HepG2 (cell line): ENCODE measurements at regions not wholly inside any gene's neighbourhood (a gene's known extent, or its start where the extent isn't known, plus 50 kb on each side); places are given as distances from the start of the nearest gene placed in this dataset.

Experiments used
- ATAC-seq: fragments of 200-7000 bp; cut with Tn5 transposase; 3 replicates; pipeline ENCODE4 v1.9.1; 2020; ENCODE audit warnings: mild to moderate bottlenecking, moderate library complexity
- BruUV-seq: library from RNA; stranded (reverse); fragments of 400-500 nt; replicated peaks from 2 replicates; lab custom pipeline; 2021; lab: Mats Ljungman, UMichigan
- CTCF ChIA-PET: fragments of 300-600 bp; formaldehyde crosslinking; extraction: SDS; loops from one replicate; lab custom pipeline; 2021; ENCODE audit warnings: low total read pairs, inconsistent platforms, low intra/inter-chr PET ratio; lab: Yijun Ruan, JAX
- POLR2A ChIA-PET: fragments of 350-600 bp; sonication (Branson Sonifier 250); formaldehyde crosslinking; loops from one replicate; lab custom pipeline; 2020; ENCODE audit warnings: antibody characterized with exemption, inconsistent platforms; lab: Yijun Ruan, JAX
- DNase-seq: peaks from one replicate; pipeline ENCODE4 v3.0.0-alpha.2; 2015; ENCODE audit warnings: low spot score
- FAIRE-seq: peaks from 3 replicates; lab custom pipeline; 2011; peaks lifted over from hg19 to GRCh38; lab: Jason Lieb, UNC
- H2AFZ ChIP-seq: one replicate; pipeline ENCODE4 v1.6.1; 2011; ENCODE audit warnings: low read length, inconsistent platforms
- H3K27ac ChIP-seq: fragments of 300-600 bp; 3 replicates; pipeline ENCODE4 v1.8.0; 2011; ENCODE audit warnings: mixed run types, mild to moderate bottlenecking, mixed read lengths, low read length, inconsistent platforms; ENCODE audit not compliant: insufficient read depth; ENCODE audit errors: extremely low read length
- H3K27me3 ChIP-seq, 2 experiments: fragments of 200-600 bp in 1 of 2; 2 replicates in 1 of 2; 3 replicates in 1 of 2; pipeline versions ENCODE4 v1.6.0 to v1.8.0; 2011; ENCODE audit warnings: low read length in 2 of 2, mild to moderate bottlenecking in 2 of 2, moderate library complexity in 2 of 2, inconsistent platforms in 1 of 2; ENCODE audit not compliant: insufficient read depth in 2 of 2, control insufficient read depth in 1 of 2
- H3K36me3 ChIP-seq, 2 experiments: fragments of 200-600 bp in 1 of 2; replicated peaks in 1 of 2; 2 replicates in 1 of 2; 3 replicates in 1 of 2; pipeline versions ENCODE4 v1.5.1 to v1.8.0; 2011; ENCODE audit warnings: low read length in 2 of 2, inconsistent platforms in 1 of 2; ENCODE audit not compliant: insufficient read depth in 2 of 2, control insufficient read depth in 1 of 2
- H3K4me1 ChIP-seq: 2 replicates; pipeline ENCODE4 v1.5.1; 2012; ENCODE audit warnings: low read length, inconsistent platforms; ENCODE audit not compliant: insufficient read depth
- H3K4me2 ChIP-seq: 2 replicates; pipeline ENCODE4 v1.6.0; 2011; ENCODE audit warnings: low read depth, low read length, inconsistent platforms
- H3K4me3 ChIP-seq, 3 experiments: fragments of 200-600 bp in 1 of 3; sonication (generic), shearing (Covaris generic) in 1 of 3; replicated peaks in 1 of 3; 2 replicates each; pipeline ENCODE4 v1.5.1; 2011 to 2016; ENCODE audit warnings: low read length in 3 of 3, inconsistent platforms in 2 of 3, low read depth in 2 of 3, mild to moderate bottlenecking in 2 of 3, control low read depth in 1 of 3, mixed read lengths in 1 of 3; ENCODE audit not compliant: insufficient read depth in 1 of 3
- H3K79me2 ChIP-seq: one replicate; pipeline ENCODE4 v1.6.1; 2011; ENCODE audit warnings: low read length, inconsistent platforms; ENCODE audit not compliant: insufficient read depth
- H3K9ac ChIP-seq: 2 replicates; pipeline ENCODE4 v1.6.0; 2011; ENCODE audit warnings: mild to moderate bottlenecking, low read depth, low read length, inconsistent platforms; ENCODE audit not compliant: insufficient read depth
- H3K9me3 ChIP-seq: 2 replicates; pipeline ENCODE4 v1.5.1; 2012; ENCODE audit warnings: mild to moderate bottlenecking, low read length
- H4K20me1 ChIP-seq: 2 replicates; pipeline ENCODE4 v1.6.0; 2011; ENCODE audit warnings: inconsistent platforms, mild to moderate bottlenecking, low read length, moderate library complexity; ENCODE audit not compliant: insufficient read depth
- ARID2 ChIP-seq: sonication (generic); formaldehyde crosslinking; IDR thresholded peaks from 2 replicates; pipeline ENCODE4 v1.8.1; 2022; ENCODE audit warnings: mild to moderate bottlenecking, missing genetic modification reagents, borderline replicate concordance
- BORCS8-MEF2B ChIP-seq: sonication (generic); formaldehyde crosslinking; IDR thresholded peaks from 2 replicates; pipeline ENCODE4 v1.8.0; 2022; ENCODE audit warnings: mild to moderate bottlenecking, missing genetic modification reagents
- GATA4 ChIP-seq: sonication (generic); IDR thresholded peaks from 2 replicates; pipeline ENCODE4 v1.6.1; 2016; ENCODE audit warnings: antibody characterized with exemption, low read depth, borderline replicate concordance
- GRHL1 ChIP-seq: sonication (generic); formaldehyde crosslinking; conservative IDR thresholded peaks from 2 replicates; pipeline ENCODE4 v1.8.0; 2022; ENCODE audit warnings: missing genetic modification reagents
- NFKB2 ChIP-seq: sonication (generic); formaldehyde crosslinking; IDR thresholded peaks from 2 replicates; pipeline ENCODE4 v1.4.0; 2020; ENCODE audit warnings: missing genetic modification reagents, borderline replicate concordance
- NKX3-1 ChIP-seq: sonication (generic); formaldehyde crosslinking; IDR thresholded peaks from 2 replicates; pipeline ENCODE4 v1.5.0; 2020; ENCODE audit warnings: missing genetic modification reagents
- NR2C2 ChIP-seq: sonication (generic); formaldehyde crosslinking; IDR thresholded peaks from 2 replicates; pipeline ENCODE4 v1.4.0; 2020; ENCODE audit warnings: missing genetic modification reagents, mild to moderate bottlenecking, moderate library complexity, borderline replicate concordance
- RARA ChIP-seq: IDR thresholded peaks from 2 replicates; pipeline ENCODE4 v1.6.1; 2016; ENCODE audit warnings: missing genetic modification reagents, missing compliant biosample characterization
- RXRA ChIP-seq: sonication (generic); formaldehyde crosslinking; IDR thresholded peaks from 2 replicates; pipeline ENCODE4 v1.5.1; 2020; ENCODE audit warnings: missing genetic modification reagents
- TFAP4 ChIP-seq: sonication (generic); IDR thresholded peaks from 2 replicates; pipeline ENCODE4 v1.6.1; 2016; ENCODE audit warnings: low read depth, borderline replicate concordance
- ZBTB39 ChIP-seq: sonication (generic); formaldehyde crosslinking; IDR thresholded peaks from 2 replicates; pipeline ENCODE4 v1.5.0; 2020; ENCODE audit warnings: missing genetic modification reagents
- ZHX1 ChIP-seq: sonication (generic); formaldehyde crosslinking; IDR thresholded peaks from 2 replicates; pipeline ENCODE4 v1.8.1; 2022; ENCODE audit warnings: low read depth, mild to moderate bottlenecking, missing genetic modification reagents
- ZNF704 ChIP-seq: sonication (generic); formaldehyde crosslinking; IDR thresholded peaks from 2 replicates; pipeline ENCODE4 v1.8.1; 2023; ENCODE audit warnings: mild to moderate bottlenecking, inconsistent platforms, moderate library complexity, missing genetic modification reagents, borderline replicate concordance
- ZNF709 ChIP-seq: sonication (generic); formaldehyde crosslinking; IDR thresholded peaks from 2 replicates; pipeline ENCODE4 v1.5.0; 2020; ENCODE audit warnings: mild to moderate bottlenecking, missing genetic modification reagents
- ZNF780A ChIP-seq: sonication (generic); formaldehyde crosslinking; IDR thresholded peaks from 2 replicates; pipeline ENCODE4 v1.8.0; 2022; ENCODE audit warnings: mild to moderate bottlenecking, missing genetic modification reagents, moderate library complexity
- ZSCAN12 ChIP-seq: sonication (generic); formaldehyde crosslinking; IDR thresholded peaks from 2 replicates; pipeline ENCODE4 v1.9.0; 2021; ENCODE audit warnings: mild to moderate bottlenecking, missing genetic modification reagents
- in situ Hi-C: cut with HindIII; loops from 2 replicates; pipeline ENCODE4 v1.10.0; 2017; ENCODE audit warnings: low pct_unique_long_range_greater_than_20kb; ENCODE audit not compliant: extremely low pct_ligation_motif_present
- intact Hi-C: fragments of 100-400 bp; cut with micrococcal nuclease; formaldehyde crosslinking; loops from one replicate; pipeline ENCODE4 v1.10.0; 2022; ENCODE audit not compliant: unreplicated experiment

- TF ChIP-seq ZNF780A (CRISPR knock-in tag): no peak
- no peak for TF ChIP-seq ZBTB39 (CRISPR knock-in tag)
- TF ChIP-seq, all 625 proteins: peak for 0
Measured at GRCh38 chrX:20884565-20884964, 489.7 kb upstream of the CNKSR2 start (continued).

- H2AFZ ChIP-seq: no peak overlapping the region
- in situ Hi-C loops (no loop called here), intact Hi-C loops (no loop called here)
- H3K79me2 ChIP-seq: no peaks in the 10 kb centered on the region
- H3K9me3 ChIP-seq: peaks cover 14% of the 10 kb centered on the region; the same call in 1 of the 2 replicates
- H3K4me1 ChIP-seq: no peaks in the 10 kb centered on the region
- H3K36me3 ChIP-seq: no peaks in the 10 kb centered on the region
- no peaks in the 10 kb centered on the region for H3K27me3 ChIP-seq
- H3K4me2 ChIP-seq: no peak overlapping the region
- no peak overlapping the region for H3K9ac ChIP-seq
- H3K27ac ChIP-seq: no peak overlapping the region
- ATAC-seq: no peak
- POLR2A ChIA-PET: no interaction called here
- no peak for DNase-seq
- H4K20me1 ChIP-seq: no peaks in the 10 kb centered on the region
- no peak overlapping the region for H3K4me3 ChIP-seq
- BruUV-seq: no TSS peak
- FAIRE-seq: no peak
- CTCF ChIA-PET: no interaction called here
- TF ChIP-seq BORCS8-MEF2B (no peak), TFAP4 (no peak), NKX3-1 (CRISPR knock-in tag) (no peak), ZNF709 (CRISPR knock-in tag) (no peak), ZSCAN12 (no peak), RARA (CRISPR knock-in tag) (no peak), GATA4 (no peak), GRHL1 (no peak), ZHX1 (CRISPR knock-in tag) (no peak), RXRA (no peak), NR2C2 (CRISPR knock-in tag) (no peak), ARID2 (CRISPR knock-in tag) (no peak), NFKB2 (CRISPR knock-in tag) (no peak), ZNF704 (CRISPR knock-in tag) (no peak)
Measured at GRCh38 chrX:20863649-20864048, 510.6 kb upstream of the CNKSR2 start.
